Activated CD8-positive, alpha-beta T cell treated with anti-CD3 and anti-CD28 coated beads, Interleukin-2, amount 10 ng/mL, durations not matched to agents 7 days and 5 days (primary cell): ENCODE measurements at regions not wholly inside any gene's neighbourhood (a gene's known extent, or its start where the extent isn't known, plus 50 kb on each side); places are given as distances from the start of the nearest gene placed in this dataset.

Source experiments
- ATAC-seq: fragments of 150-1000 bp; cut with Tn5 transposase; one replicate; pipeline ENCODE4 v1.10.0; 2021; ENCODE audit warnings: moderate library complexity
- CTCF ChIA-PET: fragments of 350-600 bp; sonication (Branson Sonifier 250); formaldehyde crosslinking; loops from one replicate; lab custom pipeline; 2021; ENCODE audit warnings: antibody characterized with exemption; lab: Charles Lee
- POLR2A ChIA-PET: fragments of 350-600 bp; sonication (Branson Sonifier 250); formaldehyde crosslinking; loops from one replicate; lab custom pipeline; 2021; ENCODE audit warnings: antibody characterized with exemption; lab: Charles Lee
- DNase-seq: peaks from one replicate; pipeline ENCODE4 v3.0.0-alpha.2; 2020
- H3K27ac Mint-ChIP-seq: one replicate; pipeline ENCODE4 v1.8.0; 2021; ENCODE audit warnings: mild to moderate bottlenecking, mixed read lengths
- H3K27me3 Mint-ChIP-seq: one replicate; pipeline ENCODE4 v1.8.0; 2021; ENCODE audit warnings: low read depth, mixed read lengths
- H3K36me3 Mint-ChIP-seq: one replicate; pipeline ENCODE4 v1.8.0; 2021; ENCODE audit warnings: low read depth, mixed read lengths
- H3K4me1 Mint-ChIP-seq: one replicate; pipeline ENCODE4 v1.8.0; 2021; ENCODE audit warnings: low read depth, mixed read lengths
- H3K4me3 Mint-ChIP-seq: one replicate; pipeline ENCODE4 v1.8.0; 2021; ENCODE audit warnings: mild to moderate bottlenecking, mixed read lengths
- H3K9me3 Mint-ChIP-seq: one replicate; pipeline ENCODE4 v1.8.0; 2022; ENCODE audit warnings: mixed read lengths; ENCODE audit not compliant: insufficient read depth

- Mint-ChIP-seq H3K4me1 (no peaks in the 10 kb centered on the region), H3K27ac (no peak overlapping the region), H3K36me3 (no peaks in the 10 kb centered on the region), H3K9me3 (no peaks in the 10 kb centered on the region), H3K27me3 (no peaks in the 10 kb centered on the region), H3K4me3 (no peak overlapping the region)
- DNase-seq (no peak), ATAC-seq (no peak)
- CTCF ChIA-PET, result no interaction called here
- POLR2A ChIA-PET, result interaction anchor here (0.6 to 0.7 kb wide), 2 partner anchors 10 to 503 kb away, joined by 3 to 4 read pairs; no protein-coding TSS in a partner anchor
These were observed 504.5 kb downstream of the LMO4 start for GRCh38 chr1:87833166-87833565.

DNA sequence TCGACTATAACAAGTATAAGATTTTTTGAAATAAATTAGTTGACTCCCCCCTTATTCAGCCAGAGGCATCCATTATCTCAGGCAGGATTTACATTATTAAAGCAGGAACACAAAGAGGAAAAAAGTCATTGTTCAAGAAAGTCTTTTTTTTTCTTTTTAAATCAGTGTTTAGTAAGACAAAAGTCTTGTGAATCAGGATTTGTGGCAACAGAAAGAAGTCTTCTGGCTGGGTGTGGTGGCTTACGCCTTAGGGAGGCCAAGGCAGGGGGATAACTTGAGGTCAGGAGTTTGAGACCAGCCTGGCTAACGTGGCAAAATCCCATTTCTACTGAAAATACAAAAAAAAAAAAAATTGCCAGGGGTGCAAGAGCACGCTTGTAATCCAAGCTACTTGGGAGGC lies 505.5 kb downstream of the LMO4 start:
- CTCF ChIA-PET, result no interaction called here
- DNase-seq (no peak), ATAC-seq (no peak)
- Mint-ChIP-seq H3K27me3 (no peaks in the 10 kb centered on the region), H3K4me3 (no peak overlapping the region), H3K4me1 (no peaks in the 10 kb centered on the region), H3K36me3 (no peaks in the 10 kb centered on the region), H3K9me3 (no peaks in the 10 kb centered on the region), H3K27ac (no peak overlapping the region)
- POLR2A ChIA-PET, result no interaction called here

- no peaks in the 10 kb centered on the region for H3K9me3 Mint-ChIP-seq
- no peak overlapping the region for H3K27ac Mint-ChIP-seq
- POLR2A ChIA-PET, result no interaction called here
- H3K27me3 Mint-ChIP-seq, result no peaks in the 10 kb centered on the region
- H3K36me3 Mint-ChIP-seq, result no peaks in the 10 kb centered on the region
- DNase-seq, result no peak
- H3K4me1 Mint-ChIP-seq, result no peaks in the 10 kb centered on the region
- CTCF ChIA-PET, result no interaction called here
- no peak for ATAC-seq
- no peak overlapping the region for H3K4me3 Mint-ChIP-seq
These were observed 506.3 kb downstream of the LMO4 start for GRCh38 chr1:87834941-87835340.

DNA sequence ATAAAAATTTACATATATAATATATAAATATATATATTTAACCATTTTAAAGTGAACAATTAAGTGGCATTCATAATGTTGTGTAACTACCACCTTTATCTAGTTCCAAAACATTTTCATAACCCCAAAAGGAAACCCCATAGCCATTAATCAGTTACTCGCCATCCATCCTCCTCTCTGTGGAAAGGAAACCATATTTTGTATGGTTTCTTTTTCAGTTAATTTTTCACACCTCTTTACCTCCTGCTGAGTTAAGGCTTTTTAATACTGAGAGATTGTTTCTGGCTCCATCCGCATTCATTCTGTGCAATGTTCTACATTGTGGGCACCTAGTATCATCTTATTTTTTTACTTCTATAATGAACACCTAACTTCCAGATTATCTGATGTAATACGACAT lies 512.1 kb downstream of the LMO4 start:
- ATAC-seq, result no peak
- Mint-ChIP-seq H3K4me3 (no peak overlapping the region), H3K27ac (no peak overlapping the region), H3K27me3 (peaks cover 9% of the 10 kb centered on the region), H3K4me1 (no peaks in the 10 kb centered on the region), H3K36me3 (no peaks in the 10 kb centered on the region), H3K9me3 (no peaks in the 10 kb centered on the region)
- ChIA-PET POLR2A (no interaction called here), CTCF (no interaction called here)
- DNase-seq, result no peak

GRCh38 chr1:87841332-87841731 lies 512.7 kb downstream of the LMO4 start:
- H3K27ac Mint-ChIP-seq, result no peak overlapping the region
- ATAC-seq (no peak), DNase-seq (no peak)
- peaks cover 9% of the 10 kb centered on the region for H3K27me3 Mint-ChIP-seq
- H3K4me1 Mint-ChIP-seq, result no peaks in the 10 kb centered on the region
- H3K9me3 Mint-ChIP-seq, result no peaks in the 10 kb centered on the region
- no peak overlapping the region for H3K4me3 Mint-ChIP-seq
- no peaks in the 10 kb centered on the region for H3K36me3 Mint-ChIP-seq
- POLR2A ChIA-PET, result no interaction called here
- CTCF ChIA-PET, result no interaction called here

- H3K27me3 Mint-ChIP-seq, result peaks cover 12% of the 10 kb centered on the region
- no peaks in the 10 kb centered on the region for H3K36me3 Mint-ChIP-seq
- ChIA-PET POLR2A (no interaction called here), CTCF (no interaction called here)
- ATAC-seq (no peak), DNase-seq (no peak)
- H3K9me3 Mint-ChIP-seq, result no peaks in the 10 kb centered on the region
- H3K4me1 Mint-ChIP-seq, result no peaks in the 10 kb centered on the region
- H3K27ac Mint-ChIP-seq, result no peak overlapping the region
- H3K4me3 Mint-ChIP-seq, result no peak overlapping the region
These were observed 513.5 kb downstream of the LMO4 start for GRCh38 chr1:87842156-87842555.

GRCh38 chr1:87844251-87844650 lies 515.6 kb downstream of the LMO4 start:
- POLR2A ChIA-PET, result no interaction called here
- DNase-seq (no peak), ATAC-seq (no peak)
- CTCF ChIA-PET, result no interaction called here
- H3K27me3 Mint-ChIP-seq, result peaks cover 12% of the 10 kb centered on the region
- H3K4me1 Mint-ChIP-seq, result no peaks in the 10 kb centered on the region
- H3K27ac Mint-ChIP-seq, result no peak overlapping the region
- no peaks in the 10 kb centered on the region for H3K36me3 Mint-ChIP-seq
- H3K9me3 Mint-ChIP-seq, result no peaks in the 10 kb centered on the region
- no peak overlapping the region for H3K4me3 Mint-ChIP-seq

GRCh38 chr1:87851490-87851889 lies 522.8 kb downstream of the LMO4 start:
- Mint-ChIP-seq H3K27me3 (peaks cover 3% of the 10 kb centered on the region), H3K4me1 (no peaks in the 10 kb centered on the region), H3K4me3 (no peak overlapping the region), H3K27ac (no peak overlapping the region), H3K9me3 (no peaks in the 10 kb centered on the region), H3K36me3 (no peaks in the 10 kb centered on the region)
- ATAC-seq (no peak), DNase-seq (no peak)
- POLR2A ChIA-PET, result no interaction called here
- CTCF ChIA-PET, result no interaction called here

DNA sequence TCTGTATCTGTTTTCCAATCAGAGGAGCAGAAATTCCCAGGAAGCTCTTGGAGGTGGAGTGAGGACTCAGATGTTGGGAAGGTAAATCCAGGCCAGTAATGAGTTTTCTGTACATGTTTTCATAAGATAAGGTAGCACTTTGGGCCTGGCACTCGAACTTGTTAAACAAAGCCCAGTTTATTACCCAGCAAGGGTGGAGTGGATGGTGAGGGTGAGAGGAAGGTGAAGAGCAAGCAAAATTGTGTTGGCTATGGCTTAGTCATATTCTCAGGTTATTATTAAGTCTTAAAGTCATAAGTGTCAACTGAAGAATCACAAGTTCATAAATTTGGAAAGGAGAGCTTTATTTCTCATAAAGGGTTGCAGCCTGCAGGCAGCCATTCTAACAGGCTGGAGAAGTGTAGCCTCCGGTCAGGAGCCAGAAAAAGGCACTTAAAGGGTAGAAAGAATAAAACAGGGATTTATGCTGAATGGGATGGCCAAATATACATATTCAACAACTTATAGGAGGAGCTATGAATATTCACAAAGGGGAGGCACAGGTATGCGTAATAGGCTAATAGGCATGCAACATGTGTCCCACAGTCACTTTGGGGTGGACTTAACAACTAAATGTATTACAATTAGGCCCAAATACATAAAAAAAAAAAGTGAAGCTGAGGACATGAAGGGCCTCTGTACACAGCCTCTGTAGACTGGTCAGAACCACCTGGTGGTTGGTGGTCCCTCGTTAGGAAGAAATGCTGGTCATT lies 523.9 kb downstream of the LMO4 start:
- no peak overlapping the region for H3K27ac Mint-ChIP-seq
- H3K36me3 Mint-ChIP-seq, result no peaks in the 10 kb centered on the region
- H3K27me3 Mint-ChIP-seq, result no peaks in the 10 kb centered on the region
- DNase-seq, result no peak
- ChIA-PET CTCF (no interaction called here), POLR2A (no interaction called here)
- no peaks in the 10 kb centered on the region for H3K4me1 Mint-ChIP-seq
- H3K4me3 Mint-ChIP-seq, result no peak overlapping the region
- no peaks in the 10 kb centered on the region for H3K9me3 Mint-ChIP-seq
- no peak for ATAC-seq

DNA sequence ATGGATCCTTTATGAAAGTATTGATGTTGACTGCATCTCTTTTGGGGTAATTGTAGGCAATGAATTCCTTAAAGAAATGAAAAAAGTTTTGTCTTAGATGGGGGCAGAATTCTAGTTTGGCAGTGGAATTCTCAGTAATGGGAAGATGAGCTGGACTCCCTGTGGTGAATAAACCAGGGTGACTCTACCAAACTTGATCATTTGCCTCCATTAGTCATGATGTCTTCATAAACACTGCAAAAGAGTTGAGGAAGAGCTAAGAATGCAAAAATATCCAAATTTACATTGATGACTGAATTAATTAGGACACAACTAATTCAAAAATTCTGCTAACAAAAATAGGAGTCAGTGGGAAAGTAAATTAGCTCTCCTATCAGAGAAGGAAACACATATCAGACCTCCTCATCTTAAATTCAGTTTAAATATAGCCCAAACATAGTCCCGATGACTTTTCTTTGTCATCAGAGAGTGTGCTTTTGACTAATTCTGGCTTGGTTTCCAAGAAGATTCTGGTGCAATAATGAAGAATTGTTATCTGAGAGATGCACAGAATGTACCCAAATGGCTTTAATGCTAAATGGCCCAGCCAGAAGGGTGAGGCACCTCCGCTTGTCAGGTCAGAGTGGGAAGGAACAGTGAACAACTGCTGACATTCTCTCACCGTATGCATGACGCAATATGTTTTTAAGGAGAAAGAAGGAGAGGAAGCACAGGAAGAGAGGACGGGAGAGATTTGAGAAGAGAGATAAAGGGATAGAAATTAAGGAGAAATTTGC lies 525.1 kb downstream of the LMO4 start:
- Mint-ChIP-seq H3K4me1 (no peaks in the 10 kb centered on the region), H3K27ac (no peak overlapping the region), H3K9me3 (no peaks in the 10 kb centered on the region), H3K4me3 (no peak overlapping the region), H3K36me3 (no peaks in the 10 kb centered on the region), H3K27me3 (no peaks in the 10 kb centered on the region)
- no peak for DNase-seq
- no peak for ATAC-seq
- CTCF ChIA-PET, result no interaction called here
- POLR2A ChIA-PET, result no interaction called here

DNA sequence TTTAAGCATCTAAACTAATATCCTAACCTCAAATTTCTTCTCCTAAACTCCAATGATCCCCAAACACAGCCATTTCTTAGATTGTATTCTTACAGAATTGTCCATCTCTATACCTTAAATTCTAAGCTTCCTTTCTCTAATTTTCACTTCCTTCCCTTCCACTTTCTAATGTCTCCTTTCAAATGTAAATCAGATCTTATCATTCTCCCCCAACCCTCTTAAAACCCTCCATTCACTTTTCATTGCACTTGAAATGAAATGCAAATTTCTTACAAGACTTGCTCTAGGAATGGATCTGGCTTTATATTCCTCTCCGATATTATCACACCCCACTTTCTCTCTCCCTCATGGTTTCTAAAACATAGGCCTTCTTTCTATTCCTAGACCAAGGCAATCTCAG lies 534.6 kb downstream of the LMO4 start:
- ATAC-seq, result no peak
- CTCF ChIA-PET, result no interaction called here
- POLR2A ChIA-PET, result no interaction called here
- Mint-ChIP-seq H3K27ac (no peak overlapping the region), H3K27me3 (peaks cover 4% of the 10 kb centered on the region), H3K36me3 (peaks cover 3% of the 10 kb centered on the region), H3K4me3 (no peak overlapping the region), H3K4me1 (peaks cover 8% of the 10 kb centered on the region), H3K9me3 (no peaks in the 10 kb centered on the region)
- DNase-seq, result no peak

DNA sequence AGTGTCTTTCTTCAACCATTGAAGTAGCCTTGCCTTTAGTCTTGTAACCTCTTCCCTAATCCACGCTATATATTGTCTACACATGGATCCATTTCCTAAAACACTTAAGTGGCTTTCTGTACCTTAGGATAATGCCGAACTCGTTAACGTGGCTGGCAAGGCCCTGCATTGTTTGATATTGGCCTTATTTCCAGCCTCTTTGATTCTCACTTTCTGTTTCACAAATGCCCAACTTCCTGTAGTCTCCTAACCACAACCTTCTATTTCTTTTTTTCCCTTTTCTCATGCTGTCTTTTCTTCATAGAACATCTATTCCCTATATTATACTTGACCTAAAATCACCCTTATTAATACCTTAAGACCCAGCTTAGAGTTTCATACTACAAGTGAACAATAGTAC lies 536.0 kb downstream of the LMO4 start:
- POLR2A ChIA-PET, result no interaction called here
- peaks cover 8% of the 10 kb centered on the region for H3K4me1 Mint-ChIP-seq
- peak overlapping the region; percentile 84 for H3K27ac Mint-ChIP-seq
- H3K4me3 Mint-ChIP-seq, result no peak overlapping the region
- H3K9me3 Mint-ChIP-seq, result no peaks in the 10 kb centered on the region
- peaks cover 4% of the 10 kb centered on the region for H3K27me3 Mint-ChIP-seq
- CTCF ChIA-PET, result no interaction called here
- DNase-seq, result no peak
- ATAC-seq, result no peak
- H3K36me3 Mint-ChIP-seq, result peaks cover 3% of the 10 kb centered on the region
